HG03066 (cell line): ENCODE measurements at regions not wholly inside any gene's neighbourhood (a gene's known extent, or its start where the extent isn't known, plus 50 kb on each side); places are given as distances from the start of the nearest gene placed in this dataset.
A peak's percentile ranks its signal among the peaks of the same experiment; 100 is the strongest.

Experiments used
- ATAC-seq: cut with Tn5 transposase; IDR thresholded peaks from one replicate; pipeline ENCODE4 v1.9.1; 2021; ENCODE audit warnings: low read depth; ENCODE audit not compliant: unreplicated experiment

GRCh38 chr6:20023549-20024315, 186.6 kb downstream of the ID4 start:
- peak; percentile 73 for ATAC-seq

GRCh38 chr6:20024316-20024673, 187.1 kb downstream of the ID4 start:
- ATAC-seq = no peak

- no peak for ATAC-seq
Measured at GRCh38 chr6:20024978-20025377, 187.3 kb downstream of the MBOAT1 start.

- no peak for ATAC-seq
Measured at GRCh38 chr6:20025681-20026080, 186.6 kb downstream of the MBOAT1 start.

GRCh38 chr6:20028143-20028542, 184.1 kb downstream of the MBOAT1 start:
- ATAC-seq = no peak

- ATAC-seq = no peak
Measured at GRCh38 chr6:20028562-20028961, 183.7 kb downstream of the MBOAT1 start.

- ATAC-seq = no peak
Measured at GRCh38 chr6:20029979-20030378, 182.3 kb downstream of the MBOAT1 start.

GRCh38 chr6:20031342-20031741, 180.9 kb downstream of the MBOAT1 start:
- ATAC-seq = no peak

GRCh38 chr6:20033697-20034407, 178.4 kb downstream of the MBOAT1 start:
- no peak for ATAC-seq

GRCh38 chr6:20034408-20034769, 177.9 kb downstream of the MBOAT1 start:
- no peak for ATAC-seq

- no peak for ATAC-seq
Measured at GRCh38 chr6:20036141-20036677, 176.1 kb downstream of the MBOAT1 start.

- no peak for ATAC-seq
Measured at GRCh38 chr6:20038410-20039204, 173.7 kb downstream of the MBOAT1 start.

GRCh38 chr6:20044883-20045282, 167.4 kb downstream of the MBOAT1 start:
- no peak for ATAC-seq
